Pancreas (tissue), 10 donors: ENCODE measurements at regions not wholly inside any gene's neighbourhood (a gene's known extent, or its start where the extent isn't known, plus 50 kb on each side); places are given as distances from the start of the nearest gene placed in this dataset.

Experiments used
- ATAC-seq, 4 donors: fragments of 200-7000 bp; cut with Tn5 transposase; one replicate each; pipeline versions ENCODE4 v1.8.0 to v1.9.1; 2020; ENCODE audit warnings: mild to moderate bottlenecking in 4 of 4, moderate library complexity in 4 of 4
- DNase-seq, 6 donors: peaks; one replicate each; pipeline ENCODE4 v3.0.0-alpha.2; 2020
- FAIRE-seq: peaks from 2 replicates; lab custom pipeline; 2012; peaks lifted over from hg19 to GRCh38; lab: Jason Lieb, UNC
- H3K27ac ChIP-seq, 4 donors: fragments of 200-600 bp; sonication (generic); 1 replicate in 3 of 4; 2 replicates in 1 of 4; pipeline versions ENCODE4 v1.5.0 to v1.8.0; 2020
- H3K27me3 ChIP-seq, 4 donors: fragments of 200-600 bp; one replicate each; pipeline ENCODE4 v1.8.0; 2021
- H3K36me3 ChIP-seq, 3 donors: fragments of 200-600 bp; sonication (generic) in 1 of 3; one replicate each; pipeline versions ENCODE4 v1.5.0 to v1.8.0; 2020 to 2021
- H3K4me1 ChIP-seq, 3 donors: fragments of 200-600 bp; one replicate each; pipeline ENCODE4 v1.8.0; 2021
- H3K4me3 ChIP-seq, 4 donors: fragments of 200-600 bp; sonication (generic) in 2 of 4; one replicate each; pipeline versions ENCODE4 v1.5.0 to v1.8.0; 2020 to 2021
- H3K9me3 ChIP-seq, 4 donors: fragments of 200-600 bp; one replicate each; pipeline ENCODE4 v1.8.0; 2021
- WGBS, 2 donors: extraction: QIAGEN DNeasy Blood & Tissue Kit; methylation state at CpG; one replicate each; pipeline ENCODE4 v1.1.7; 2013; 5-methylcytosine and 5-hydroxymethylcytosine counted together
- intact Hi-C, 3 donors: fragments of 100-400 bp; cut with DNase I; formaldehyde crosslinking; loops; one replicate each; pipeline versions ENCODE4 v1.11.1 to v1.14.2; 2022
- TF ChIP-seq, protein P1 (sequence below), 4 donors: fragments of 200-600 bp; sonication (generic) in 3 of 4; IDR thresholded peaks; one replicate each; pipeline versions ENCODE4 v1.5.0 to v1.8.0; 2021; ENCODE audit warnings: antibody characterized with exemption in 4 of 4
- donor health status: healthy with polysubstance abuse.
- donor health status: DM: no; HTN: no; CAD: no; lungs with moderate emphysema.
- donor health status: DM: no; HTN: no; CAD: no.
- donor health status: control.
- donor health status: control.
- donor health status: Bipolar disorder and iron deficiency.
- donor health status: DM: yes; HTN: yes; CAD: no.
- donor health status: DM: no; HTN: no; CAD: no.
- donor health status: DM: no; HTN: no; CAD: no.
- donor health status: DM: yes; HTN: yes; CAD: no.

DNA sequence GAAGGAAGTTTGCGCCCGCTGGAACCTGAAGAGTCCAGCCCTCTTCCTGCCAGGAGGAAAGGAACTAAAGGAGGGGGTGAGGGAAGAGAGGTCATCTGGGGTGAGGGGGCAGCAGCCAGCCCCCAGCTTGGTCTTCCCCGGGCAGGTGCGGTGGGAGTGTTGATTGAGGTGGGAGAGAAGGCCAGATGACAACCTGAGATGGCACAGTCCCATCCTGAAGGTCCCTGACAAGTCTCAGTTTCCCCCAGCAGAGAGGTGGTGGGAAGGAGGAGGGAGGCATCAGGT, 240.9 kb downstream of the HAUS1 start:
- Histone ChIP-seq H3K9me3 (no peaks in the 10 kb centered on the region), H3K36me3 (no peaks in the 10 kb centered on the region), H3K27me3 (no peaks in the 10 kb centered on the region), H3K27ac (no peak overlapping the region), H3K4me3 (no peak overlapping the region), H3K4me1 (no peaks in the 10 kb centered on the region)
- WGBS, 2 donors, result 83 to 87% methylated on average over 4 of the region's 4 CpGs
- DNase-seq, result no peak
- ATAC-seq, result no peak
- TF ChIP-seq, protein P1, sequence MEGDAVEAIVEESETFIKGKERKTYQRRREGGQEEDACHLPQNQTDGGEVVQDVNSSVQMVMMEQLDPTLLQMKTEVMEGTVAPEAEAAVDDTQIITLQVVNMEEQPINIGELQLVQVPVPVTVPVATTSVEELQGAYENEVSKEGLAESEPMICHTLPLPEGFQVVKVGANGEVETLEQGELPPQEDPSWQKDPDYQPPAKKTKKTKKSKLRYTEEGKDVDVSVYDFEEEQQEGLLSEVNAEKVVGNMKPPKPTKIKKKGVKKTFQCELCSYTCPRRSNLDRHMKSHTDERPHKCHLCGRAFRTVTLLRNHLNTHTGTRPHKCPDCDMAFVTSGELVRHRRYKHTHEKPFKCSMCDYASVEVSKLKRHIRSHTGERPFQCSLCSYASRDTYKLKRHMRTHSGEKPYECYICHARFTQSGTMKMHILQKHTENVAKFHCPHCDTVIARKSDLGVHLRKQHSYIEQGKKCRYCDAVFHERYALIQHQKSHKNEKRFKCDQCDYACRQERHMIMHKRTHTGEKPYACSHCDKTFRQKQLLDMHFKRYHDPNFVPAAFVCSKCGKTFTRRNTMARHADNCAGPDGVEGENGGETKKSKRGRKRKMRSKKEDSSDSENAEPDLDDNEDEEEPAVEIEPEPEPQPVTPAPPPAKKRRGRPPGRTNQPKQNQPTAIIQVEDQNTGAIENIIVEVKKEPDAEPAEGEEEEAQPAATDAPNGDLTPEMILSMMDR (IDR thresholded peaks at IDR 0.05), result no peak
- intact Hi-C loops, result no loop called here
- FAIRE-seq, result no peak

DNA sequence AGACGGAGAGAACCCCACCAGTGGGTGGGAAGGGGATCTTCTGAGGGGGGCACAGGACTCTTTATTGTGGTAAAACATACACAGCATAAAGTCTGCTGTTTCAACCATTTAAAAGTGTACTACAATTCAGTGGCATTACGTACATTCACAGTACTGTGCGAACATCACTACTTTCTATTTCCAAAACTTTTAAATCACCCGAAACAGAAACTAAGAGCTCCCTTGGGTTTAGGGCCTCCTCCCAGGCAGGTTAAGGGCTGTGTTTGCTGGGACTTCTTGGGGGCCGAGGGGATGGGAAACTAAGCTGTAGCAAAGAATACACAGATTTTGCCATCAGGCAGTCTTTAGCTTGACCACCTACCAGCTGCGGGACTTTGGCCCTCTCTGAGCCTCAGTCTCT, 242.0 kb downstream of the HAUS1 start:
- intact Hi-C loops, result no loop called here
- no peak overlapping the region for H3K4me3 ChIP-seq
- H3K27ac ChIP-seq, result no peak overlapping the region
- no peaks in the 10 kb centered on the region for H3K36me3 ChIP-seq
- H3K9me3 ChIP-seq, result no peaks in the 10 kb centered on the region
- H3K27me3 ChIP-seq, result no peaks in the 10 kb centered on the region
- TF ChIP-seq, protein P1 (IDR thresholded peaks at IDR 0.05), result no peak
- no peak for DNase-seq
- no peaks in the 10 kb centered on the region for H3K4me1 ChIP-seq
- no peak for ATAC-seq
- FAIRE-seq, result no peak
- 90 to 97% methylated on average over 6 of the region's 6 CpGs for WGBS, 2 donors

DNA sequence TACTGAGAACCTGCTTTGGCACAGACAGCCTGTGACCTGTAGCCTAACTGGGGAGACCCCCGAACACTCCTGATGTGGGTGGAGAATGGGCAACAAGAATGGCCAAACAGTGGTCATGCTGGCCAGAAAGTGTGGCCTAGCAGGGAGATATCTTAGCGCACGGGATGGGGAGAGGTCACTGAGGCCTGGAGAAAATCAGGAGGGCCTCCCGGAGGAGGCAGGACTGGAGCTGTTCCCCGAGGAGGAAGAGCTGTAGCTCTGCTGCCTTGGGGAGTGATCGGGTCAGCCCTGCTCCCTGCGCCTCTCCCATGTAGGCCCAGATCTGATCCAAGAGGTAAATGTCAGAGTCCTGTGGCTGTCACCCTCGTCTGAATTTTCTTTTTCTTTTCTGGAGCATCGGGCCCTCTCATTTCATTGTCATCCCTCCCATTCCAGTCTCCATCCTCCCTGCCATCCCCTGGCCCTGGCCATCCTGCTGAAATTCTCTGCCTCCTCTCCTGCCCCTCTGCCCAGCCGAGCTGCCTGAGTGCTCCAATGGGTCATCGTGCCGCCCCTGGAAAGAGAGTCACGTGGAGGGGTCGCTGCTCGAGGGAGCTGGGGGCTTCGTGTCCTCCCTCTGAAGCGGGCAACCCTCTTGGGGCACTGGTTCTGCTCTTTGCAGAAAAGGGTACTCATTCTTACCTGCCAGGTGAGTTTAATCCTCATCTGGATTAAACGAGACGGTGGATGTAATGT, 242.9 kb downstream of the HAUS1 start:
- intact Hi-C loops, result no loop called here
- 84 to 94% methylated on average over 19 of the region's 19 CpGs for WGBS, 2 donors
- H3K36me3 ChIP-seq, result no peaks in the 10 kb centered on the region
- no peak overlapping the region for H3K27ac ChIP-seq
- no peak overlapping the region for H3K4me3 ChIP-seq
- TF ChIP-seq, protein P1 (IDR thresholded peaks at IDR 0.05), result no peak
- DNase-seq, result no peak
- H3K27me3 ChIP-seq, result no peaks in the 10 kb centered on the region
- no peak for FAIRE-seq
- no peak for ATAC-seq
- no peaks in the 10 kb centered on the region for H3K9me3 ChIP-seq
- H3K4me1 ChIP-seq, result no peaks in the 10 kb centered on the region

DNA sequence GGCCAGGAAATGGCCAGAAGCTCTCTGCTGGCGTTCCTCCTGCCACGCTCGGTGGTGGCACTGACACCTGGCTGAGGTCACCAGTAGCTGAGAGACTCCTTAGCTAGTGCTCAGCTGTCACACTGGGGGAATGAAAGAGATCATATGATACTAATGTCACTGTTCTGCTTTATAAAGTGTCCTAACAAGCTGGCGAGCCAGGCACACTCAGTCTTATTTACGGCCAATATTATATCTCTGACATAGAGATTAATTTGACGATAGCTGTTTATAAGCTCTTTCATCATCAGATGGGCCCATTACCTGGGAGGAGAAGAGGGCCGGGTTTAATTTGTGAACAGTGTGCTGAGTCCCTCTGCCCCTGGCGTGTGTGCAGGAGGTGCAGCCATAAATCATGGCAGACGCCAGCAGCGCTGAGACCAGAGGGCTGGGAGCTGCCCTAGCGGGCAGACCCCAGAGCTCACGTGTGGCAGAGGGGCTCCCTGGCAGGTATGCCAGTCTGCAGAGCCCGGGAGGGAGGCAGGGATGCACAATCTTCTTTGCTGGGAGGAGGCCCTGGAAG, 246.5 kb downstream of the HAUS1 start:
- no peak for DNase-seq
- FAIRE-seq, result no peak
- Histone ChIP-seq H3K36me3 (no peaks in the 10 kb centered on the region), H3K4me1 (no peaks in the 10 kb centered on the region), H3K27me3 (no peaks in the 10 kb centered on the region), H3K9me3 (no peaks in the 10 kb centered on the region), H3K27ac (no peak overlapping the region), H3K4me3 (no peak overlapping the region)
- WGBS, 2 donors, result 64 to 66% methylated on average over 13 of the region's 13 CpGs
- TF ChIP-seq, protein P1 (IDR thresholded peaks at IDR 0.05), result no peak
- ATAC-seq, result no peak
- intact Hi-C loops, result no loop called here

DNA sequence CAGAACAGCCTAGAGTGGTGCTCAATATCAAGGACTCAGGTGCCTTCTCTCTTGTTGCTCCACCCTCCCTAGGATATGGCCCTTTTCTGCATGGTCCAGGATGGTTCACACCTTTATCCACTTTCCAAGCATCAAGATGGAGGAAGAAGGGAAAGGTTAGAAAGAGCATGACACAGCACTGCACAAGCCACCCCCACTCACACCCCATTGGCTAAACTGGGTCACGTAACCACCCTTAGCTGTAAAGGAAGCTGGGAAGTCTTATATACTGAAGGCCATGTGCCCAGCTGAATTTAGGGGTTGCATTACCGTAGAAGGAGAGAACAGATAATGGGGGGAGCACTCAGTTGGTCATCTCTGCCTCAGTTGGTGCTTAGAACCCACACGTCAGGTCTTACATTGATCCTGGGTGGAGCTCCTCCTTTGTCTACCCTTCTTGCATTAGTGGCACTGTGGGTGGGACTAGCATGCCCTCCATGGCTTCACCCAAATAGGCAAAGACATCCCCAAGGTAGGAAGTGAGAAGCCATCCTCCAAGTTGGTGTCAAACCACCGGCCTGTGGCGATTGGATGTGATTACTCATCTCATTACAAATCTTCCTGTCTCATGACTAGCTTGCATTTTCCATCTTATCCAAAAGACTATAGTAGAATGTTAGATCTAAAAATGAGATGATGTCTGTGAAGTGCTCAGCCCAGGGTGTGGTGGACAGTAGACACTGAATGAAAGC, 248.5 kb downstream of the HAUS1 start:
- FAIRE-seq, result no peak
- ATAC-seq, result no peak
- WGBS, 2 donors, result 83 to 96% methylated on average over 5 of the region's 5 CpGs

More for the DNA sequence above, 248.5 kb downstream of the HAUS1 start:
- H3K27me3 ChIP-seq, result no peaks in the 10 kb centered on the region
- no peaks in the 10 kb centered on the region for H3K36me3 ChIP-seq
- no peaks in the 10 kb centered on the region for H3K9me3 ChIP-seq
- H3K4me3 ChIP-seq, result no peak overlapping the region
- intact Hi-C loops, result no loop called here
- H3K4me1 ChIP-seq, result no peaks in the 10 kb centered on the region
- H3K27ac ChIP-seq, result no peak overlapping the region
- DNase-seq, result no peak
- TF ChIP-seq, protein P1 (IDR thresholded peaks at IDR 0.05), result no peak
